ENCODE measurements at regions not wholly inside any gene's neighbourhood (a gene's known extent, or its start where the extent isn't known, plus 50 kb on each side); places are given as distances from the start of the nearest gene placed in this dataset.
"Not testable (repeated sequence)": the region's sequence is repeated elsewhere in the genome, so short reads cannot be mapped to it uniquely, and the experiment has no call there.

- no peak for DNase-seq (ENCODE audit: low spot score)
Observed at GRCh38 chr10:130970341-130971122, 341.0 kb downstream of the TCERG1L start.

DNA sequence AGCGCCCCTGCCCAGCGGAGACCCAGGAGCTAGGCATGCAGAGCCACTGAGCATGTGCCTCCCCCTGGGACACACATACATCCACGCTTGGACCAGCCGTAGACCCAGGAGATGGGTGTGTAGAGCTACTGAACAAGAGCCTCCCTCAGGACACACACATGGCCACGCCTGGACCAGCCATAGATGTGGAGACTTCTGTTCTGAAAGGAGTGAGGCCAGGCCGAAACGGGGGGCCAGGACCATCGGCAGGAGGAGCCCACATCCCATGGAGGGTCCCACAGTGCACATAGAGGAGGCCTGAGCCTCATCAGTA lies 340.4 kb downstream of the TCERG1L start:
- DNase-seq (ENCODE audit: low spot score): no peak

DNA sequence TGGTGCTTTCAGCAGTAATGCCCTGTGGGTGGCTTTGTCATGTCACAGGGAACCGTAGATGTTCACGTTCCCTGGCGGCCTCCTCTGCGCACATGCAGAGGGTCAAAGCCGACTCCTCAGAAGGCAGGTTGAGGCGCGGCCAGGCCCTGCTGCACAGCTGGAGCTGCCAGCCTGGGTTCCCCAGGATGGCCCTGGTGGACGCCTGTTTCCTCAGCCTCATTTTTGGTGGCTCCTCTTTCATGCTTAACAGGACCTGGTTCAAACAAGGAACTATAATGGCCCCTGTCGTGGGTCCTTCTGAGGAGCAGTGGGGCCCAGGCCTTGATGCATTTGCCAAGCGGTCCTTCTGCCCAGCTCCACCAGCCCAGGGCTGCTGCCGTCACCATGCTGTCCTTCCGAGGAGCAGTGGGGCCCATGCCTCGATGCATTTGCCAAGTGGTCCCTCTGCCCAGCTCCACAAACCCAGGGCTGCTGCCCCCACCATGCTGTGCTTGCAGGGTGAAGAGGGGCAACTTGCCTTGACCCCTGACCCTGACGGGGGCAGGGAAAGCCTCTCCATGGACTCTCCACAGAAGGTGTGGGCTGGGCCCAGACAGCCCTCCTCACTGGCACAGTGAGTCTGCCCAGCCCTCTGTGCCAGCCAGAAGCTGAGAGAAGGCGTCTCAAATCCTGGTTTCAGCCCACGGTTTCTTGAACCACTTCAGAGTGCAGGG lies 338.2 kb downstream of the TCERG1L start:
- no peak for DNase-seq (ENCODE audit: low spot score)

- DNase-seq (ENCODE audit: low spot score): no peak
Observed at GRCh38 chr10:130974166-130974565, 337.4 kb downstream of the TCERG1L start.

- DNase-seq (ENCODE audit: low spot score): not testable (repeated sequence)
Observed at GRCh38 chr10:130975351-130975750, 336.2 kb downstream of the TCERG1L start.

DNA sequence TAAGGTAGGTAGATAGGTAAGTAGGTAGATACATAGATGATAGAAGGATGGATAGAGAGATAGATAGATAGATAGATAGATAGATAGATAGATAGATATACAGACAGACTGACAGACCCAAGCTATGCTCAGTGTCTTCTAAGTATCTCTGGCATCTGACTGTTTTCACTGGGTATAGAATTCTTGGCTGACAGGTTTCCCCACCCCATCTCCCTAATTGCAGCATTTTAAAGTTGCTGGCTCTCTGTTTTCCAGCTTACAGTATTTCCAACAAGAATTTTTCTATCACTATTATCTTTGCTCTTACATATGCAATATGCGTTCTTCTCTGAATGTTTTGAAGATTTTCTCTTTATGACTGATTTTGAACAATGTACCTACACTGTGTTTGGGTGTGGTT lies 328.7 kb downstream of the TCERG1L start:
- DNase-seq (ENCODE audit: low spot score): no peak

DNA sequence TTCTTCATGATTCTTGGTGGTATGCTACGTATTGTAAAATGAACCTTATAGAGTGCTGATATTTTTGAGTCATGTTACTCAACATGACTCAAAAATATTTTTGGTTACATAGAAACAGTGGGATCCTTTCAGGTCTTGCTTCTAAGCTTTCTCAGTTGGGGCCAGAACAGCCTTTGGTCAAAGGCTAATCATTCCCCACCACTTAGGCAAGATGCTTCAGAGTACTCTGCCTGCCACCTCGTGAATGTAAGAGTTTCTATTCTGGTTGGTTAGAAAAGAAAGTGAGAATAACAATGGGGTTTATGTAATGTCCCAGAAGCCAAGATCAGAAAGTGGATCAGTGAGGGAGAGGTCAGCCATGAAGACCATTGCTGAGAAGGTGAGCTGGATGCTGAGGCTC lies 327.8 kb downstream of the TCERG1L start:
- no peak for DNase-seq (ENCODE audit: low spot score)

GRCh38 chr10:130984686-130985085 lies 326.8 kb downstream of the TCERG1L start:
- no peak for DNase-seq (ENCODE audit: low spot score)

DNA sequence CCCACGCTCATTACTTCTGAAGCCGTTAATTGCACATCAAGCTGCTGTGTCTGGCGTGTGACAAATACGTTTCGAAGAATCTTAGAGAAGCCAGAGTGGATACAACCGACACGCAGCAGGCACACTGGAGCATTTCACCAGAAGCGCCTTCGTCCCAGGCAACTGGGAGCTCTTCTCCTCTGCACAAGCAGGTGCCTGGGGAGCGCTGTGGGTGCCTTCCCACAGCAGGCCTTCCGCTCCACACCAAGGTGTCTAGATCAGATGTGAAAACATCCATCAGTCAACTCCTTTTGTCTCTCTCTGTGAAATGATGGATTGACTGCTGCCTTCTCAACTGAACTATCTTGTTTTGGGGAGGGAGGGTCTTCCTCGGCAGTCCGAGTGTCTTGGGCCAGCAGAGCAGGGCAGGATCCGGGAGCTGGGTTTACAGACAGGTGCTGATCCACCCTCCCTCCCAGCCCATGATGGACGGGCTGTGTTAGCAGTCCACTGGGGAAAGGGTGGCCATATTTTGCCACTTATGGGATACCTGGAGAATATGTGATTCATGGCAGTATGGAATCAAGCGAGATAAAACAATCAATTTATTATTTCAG lies 326.3 kb downstream of the TCERG1L start:
- DNase-seq (ENCODE audit: low spot score): no peak

- no peak for DNase-seq (ENCODE audit: low spot score)
Observed at GRCh38 chr10:130986846-130987245, 324.7 kb downstream of the TCERG1L start.

GRCh38 chr10:130987401-130987800 lies 324.1 kb downstream of the TCERG1L start:
- DNase-seq (ENCODE audit: low spot score): no peak

GRCh38 chr10:130989670-130990232 lies 321.8 kb downstream of the TCERG1L start:
- DNase-seq (ENCODE audit: low spot score): no peak

GRCh38 chr10:130990486-130990885 lies 321.0 kb downstream of the TCERG1L start:
- no peak for DNase-seq (ENCODE audit: low spot score)

GRCh38 chr10:130992802-130993523 lies 318.6 kb downstream of the TCERG1L start:
- DNase-seq (ENCODE audit: low spot score): no peak

DNA sequence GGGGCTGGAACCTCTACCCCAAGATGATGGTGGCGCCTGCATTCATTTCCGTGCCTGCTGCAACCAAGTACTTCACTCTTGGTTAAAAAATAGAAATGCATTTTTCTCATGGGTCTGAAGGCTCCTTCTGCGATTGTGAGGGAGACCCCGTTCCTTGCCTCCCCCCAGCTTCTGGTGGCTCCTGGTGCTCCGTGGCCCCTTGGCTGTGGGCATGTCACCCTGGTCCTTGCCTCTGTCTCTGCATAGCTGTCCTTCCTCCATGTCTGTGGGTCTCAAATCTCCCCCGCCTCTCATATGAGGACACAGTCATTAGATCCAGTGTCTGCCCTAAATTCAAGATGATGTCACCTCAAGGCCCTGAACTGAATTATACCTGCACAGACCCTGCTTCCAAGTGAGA lies 317.9 kb downstream of the TCERG1L start:
- DNase-seq (ENCODE audit: low spot score): no peak

GRCh38 chr10:130994191-130994590 lies 317.3 kb downstream of the TCERG1L start:
- no peak for DNase-seq (ENCODE audit: low spot score)

DNA sequence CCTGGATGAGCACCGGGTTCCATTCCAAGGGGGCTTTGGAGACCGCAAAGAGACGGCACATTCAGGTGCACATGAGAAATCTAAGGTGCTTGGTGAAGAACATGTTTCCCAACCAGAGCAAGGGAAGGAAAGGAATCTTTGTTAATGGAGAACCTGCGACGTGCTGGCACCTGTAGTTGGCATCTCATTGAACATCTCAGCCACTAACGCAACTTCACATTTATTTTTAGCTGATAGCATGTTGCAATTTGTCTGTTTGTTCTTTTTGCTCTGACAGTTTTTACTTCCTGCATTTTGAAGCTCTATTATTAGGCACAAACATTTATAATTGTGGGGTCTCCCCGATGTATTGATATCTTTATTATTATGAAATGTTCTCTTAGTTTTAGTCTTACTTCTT lies 316.7 kb downstream of the TCERG1L start:
- DNase-seq (ENCODE audit: low spot score): no peak

DNA sequence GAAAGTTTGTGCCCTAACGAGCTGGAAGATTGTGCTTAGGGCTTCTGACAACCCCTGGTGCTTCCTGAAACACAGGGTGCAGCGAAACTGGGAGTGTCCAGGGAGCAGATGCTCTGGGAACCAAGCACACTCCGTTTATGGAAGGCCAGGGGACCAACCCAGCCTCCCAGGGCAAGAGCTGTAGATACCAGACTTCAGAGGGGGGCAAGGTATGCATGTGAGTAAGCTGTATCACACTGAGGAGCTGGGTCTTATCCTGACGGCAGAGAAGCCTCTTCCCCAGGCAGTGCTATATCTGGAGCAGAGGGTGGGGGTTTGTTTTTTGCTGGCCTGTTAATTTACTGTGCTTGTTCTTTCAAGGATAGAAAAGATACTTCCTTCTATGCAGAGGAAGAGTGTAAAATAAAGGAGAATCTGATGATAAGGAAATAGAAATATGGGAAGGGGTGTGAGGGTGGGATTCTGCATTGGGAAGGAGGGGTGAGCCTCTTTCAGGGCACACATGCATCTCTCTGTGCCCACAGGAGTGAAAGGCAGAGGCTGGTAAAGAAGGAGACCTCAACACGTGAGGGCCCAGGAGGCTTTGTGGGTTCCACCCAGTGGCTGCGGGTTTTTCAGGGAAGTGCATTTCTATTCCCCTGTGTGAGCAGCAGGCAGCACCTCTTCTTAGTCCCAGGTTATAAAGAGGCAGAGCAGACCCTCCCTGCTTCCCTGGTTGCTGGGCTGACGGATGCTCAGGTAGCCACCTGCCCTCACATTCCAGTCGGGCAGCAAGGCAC lies 314.1 kb downstream of the TCERG1L start:
- DNase-seq (ENCODE audit: low spot score): no peak

DNA sequence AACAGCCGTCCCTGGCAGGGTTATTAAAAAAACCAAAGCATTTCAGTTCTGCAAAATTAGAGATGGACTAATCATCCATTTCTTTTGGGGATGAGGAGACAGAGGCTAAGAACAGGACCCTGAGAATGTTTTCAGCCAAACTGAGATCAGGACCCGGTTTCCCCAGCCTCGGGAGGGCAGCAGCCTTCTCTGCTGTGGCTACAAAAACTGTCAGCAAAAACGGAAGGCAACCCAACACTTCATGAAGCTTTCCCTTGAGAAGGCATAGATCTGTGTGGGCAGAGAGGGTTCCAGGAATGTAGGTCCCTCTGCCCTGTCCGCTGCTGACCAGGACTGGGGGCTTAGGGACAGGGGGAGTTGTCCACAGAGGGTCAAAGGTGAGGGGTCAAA lies 313.5 kb downstream of the TCERG1L start:
- DNase-seq (ENCODE audit: low spot score): no peak

DNA sequence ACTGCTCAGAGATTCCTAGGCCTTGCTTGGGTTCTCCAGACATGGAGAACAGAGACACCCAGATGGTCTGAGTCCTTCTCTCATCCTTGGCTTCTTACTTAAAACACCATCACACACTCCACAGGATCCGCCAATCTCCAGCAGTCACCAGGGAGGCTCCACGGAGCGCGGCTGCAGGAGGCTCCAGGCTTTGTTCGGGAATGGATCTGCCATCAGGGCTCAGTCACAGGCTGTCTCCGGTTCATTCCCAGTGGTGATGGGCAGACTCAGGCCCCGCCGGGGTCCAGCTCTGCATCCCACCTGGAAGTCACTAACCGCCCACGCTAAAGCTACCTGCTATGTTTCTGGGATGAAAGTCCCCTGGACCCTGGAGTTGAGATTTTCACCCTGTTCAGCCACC lies 312.9 kb downstream of the TCERG1L start:
- DNase-seq (ENCODE audit: low spot score): no peak

- DNase-seq (ENCODE audit: low spot score): no peak
Observed at GRCh38 chr10:130999376-131000202, 311.9 kb downstream of the TCERG1L start.
